GM19463 (cell line): ENCODE measurements at regions not wholly inside any gene's neighbourhood (a gene's known extent, or its start where the extent isn't known, plus 50 kb on each side); places are given as distances from the start of the nearest gene placed in this dataset.
"Not testable (repeated sequence)": the region's sequence is repeated elsewhere in the genome, so short reads cannot be mapped to it uniquely, and the experiment has no call there.

Experiments
- ATAC-seq: cut with Tn5 transposase; IDR thresholded peaks from one replicate; pipeline ENCODE4 v1.9.1; 2021; ENCODE audit warnings: mild to moderate bottlenecking, moderate library complexity; ENCODE audit not compliant: unreplicated experiment

DNA sequence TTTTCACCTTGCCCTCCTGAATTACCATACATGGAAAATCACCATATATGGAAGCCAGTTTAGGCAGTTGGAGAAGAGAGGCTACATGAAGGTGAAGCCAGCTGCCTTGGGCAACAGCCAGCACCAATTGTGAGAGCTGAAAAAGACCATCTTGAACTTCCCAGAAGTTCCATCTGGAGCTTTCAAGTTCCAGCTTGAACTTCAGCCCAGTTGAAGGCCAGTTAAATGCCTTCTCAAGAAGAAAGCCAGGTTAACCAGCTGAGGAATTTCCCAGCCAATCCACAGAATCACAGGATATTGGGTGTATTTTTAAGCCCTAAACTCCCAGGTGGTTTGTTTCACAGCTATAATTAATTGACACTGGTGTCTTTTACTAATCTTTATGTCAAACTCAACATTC lies 713.6 kb upstream of the MIR17HG start:
- no peak for ATAC-seq

DNA sequence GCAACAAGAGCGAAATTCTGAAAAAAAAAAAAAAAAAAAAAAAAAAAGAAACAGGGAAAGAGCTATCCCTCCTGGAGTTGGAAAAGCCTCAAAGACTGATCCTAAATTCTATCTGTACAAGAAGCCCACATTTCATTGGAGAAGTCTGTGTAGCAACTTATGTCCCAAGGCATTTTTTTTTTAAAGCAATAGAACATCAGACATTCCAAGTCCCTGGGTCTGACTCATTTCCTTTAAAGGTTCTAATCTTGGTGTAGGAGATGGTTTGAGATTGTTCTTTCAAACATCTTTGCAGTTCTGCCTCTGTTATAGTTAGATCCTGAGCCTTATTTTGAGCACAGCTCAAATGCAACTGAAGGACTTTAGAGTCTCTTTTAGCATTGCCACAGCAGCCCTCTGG lies 706.5 kb upstream of the MIR17HG start:
- no peak for ATAC-seq

DNA sequence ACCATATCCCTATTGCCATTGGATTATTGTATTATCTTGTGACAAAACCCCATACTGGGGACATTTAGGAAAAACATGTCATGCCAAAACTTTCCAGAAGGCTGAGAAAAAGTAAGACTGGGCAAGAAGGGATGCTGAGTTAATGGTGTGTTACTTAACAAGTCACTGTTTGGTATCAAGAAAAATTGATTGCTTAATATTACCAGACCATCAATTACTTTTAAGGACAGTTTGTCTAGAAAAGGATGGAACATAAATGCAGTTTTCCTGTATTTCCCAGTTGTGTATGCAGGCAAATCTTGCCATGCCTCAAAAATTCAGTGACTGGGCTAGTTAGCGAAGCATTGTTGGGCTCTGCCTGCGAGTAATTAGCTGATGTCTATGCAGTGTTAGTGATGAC lies 705.6 kb upstream of the MIR17HG start:
- no peak for ATAC-seq

DNA sequence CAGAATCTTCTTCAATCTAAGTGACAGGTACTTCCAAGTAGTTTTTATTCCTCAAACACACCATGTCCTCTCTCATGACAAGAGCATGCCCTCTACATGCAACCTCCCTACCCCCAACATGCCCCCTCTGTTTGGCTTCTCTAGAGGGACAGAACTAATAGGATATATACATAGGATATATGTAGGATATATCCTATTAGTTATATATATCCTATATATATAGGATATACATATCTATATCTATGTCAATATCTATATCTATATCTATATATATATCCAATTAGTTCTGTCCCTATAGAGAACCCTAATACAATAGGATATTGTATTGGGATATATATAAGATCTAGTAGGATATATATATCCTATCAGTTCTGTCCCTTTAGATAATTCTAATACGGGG lies 701.9 kb upstream of the MIR17HG start:
- no peak for ATAC-seq

DNA sequence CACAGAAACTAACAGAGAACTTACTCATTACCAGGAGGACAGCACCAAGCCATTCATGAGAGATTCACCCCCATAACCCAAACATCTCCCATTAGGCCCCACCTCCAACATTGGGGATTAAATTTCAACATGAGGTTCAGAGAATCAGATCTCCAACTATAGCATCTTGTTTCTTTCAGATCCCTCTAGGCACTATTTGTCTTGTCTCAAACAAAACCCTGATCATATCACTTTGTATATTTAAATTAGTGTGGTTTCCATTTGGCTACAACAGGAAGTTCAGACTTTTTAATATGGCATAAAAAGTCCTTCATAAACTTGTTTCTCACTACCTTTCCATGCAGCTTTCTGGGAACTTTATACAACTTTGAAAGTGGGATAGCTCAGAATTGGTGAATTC lies 699.0 kb upstream of the MIR17HG start:
- no peak for ATAC-seq

DNA sequence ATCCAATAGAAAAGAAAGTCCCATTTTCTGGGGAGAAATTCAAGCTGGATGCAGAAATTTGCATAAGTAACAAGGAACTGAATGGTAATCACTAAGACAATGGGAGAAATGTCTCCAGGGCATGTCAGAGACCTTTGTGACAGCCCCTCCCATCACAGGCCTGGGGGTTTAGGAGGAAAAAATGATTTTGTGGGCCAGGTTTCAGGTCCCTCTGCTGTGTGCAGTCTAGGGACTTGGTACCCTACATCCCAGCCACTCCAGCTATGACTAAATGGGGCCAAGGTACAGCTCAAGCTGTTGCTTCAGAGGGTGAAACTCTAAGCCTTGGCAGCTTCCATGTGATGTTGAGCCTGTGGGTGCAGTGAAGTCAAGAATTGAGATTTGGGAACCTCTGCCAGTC lies 695.5 kb upstream of the MIR17HG start:
- no peak for ATAC-seq

DNA sequence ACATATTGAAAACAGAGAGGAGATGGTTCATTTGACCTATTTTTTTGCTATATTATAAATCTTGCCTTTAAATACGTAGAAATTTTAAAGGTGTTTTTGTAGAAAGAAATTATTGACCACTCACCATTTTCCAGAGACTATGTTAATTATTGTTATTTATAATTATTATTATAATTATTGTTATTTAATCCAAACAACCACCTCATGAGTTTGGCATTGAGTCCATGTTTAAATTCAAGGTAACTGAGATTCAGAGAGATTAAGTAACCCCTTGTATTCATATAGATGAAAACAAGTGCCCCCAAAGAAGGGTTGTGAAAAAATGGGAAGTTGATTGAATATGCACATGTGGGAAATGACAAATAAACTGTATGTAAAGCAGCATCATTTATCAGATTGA lies 692.5 kb upstream of the MIR17HG start:
- ATAC-seq = no peak

DNA sequence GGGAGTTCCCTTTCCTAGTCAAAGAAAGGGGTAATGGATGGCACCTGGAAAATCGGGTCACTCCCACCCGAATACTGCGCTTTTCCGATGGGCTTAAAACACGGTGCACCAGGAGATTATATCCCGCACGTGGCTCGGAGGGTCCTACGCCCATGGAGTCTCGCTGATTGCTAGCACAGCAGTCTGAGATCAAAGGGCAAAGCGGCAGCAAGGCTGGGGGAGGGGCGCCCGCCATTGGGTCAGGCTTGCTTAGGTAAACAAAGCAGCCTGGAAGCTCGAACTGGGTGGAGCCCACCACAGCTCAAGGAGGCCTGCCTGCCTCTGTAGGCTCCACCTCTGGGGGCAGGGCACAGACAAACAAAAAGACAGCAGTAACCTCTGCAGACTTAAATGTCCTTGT lies 683.3 kb upstream of the MIR17HG start:
- not testable (repeated sequence) for ATAC-seq

DNA sequence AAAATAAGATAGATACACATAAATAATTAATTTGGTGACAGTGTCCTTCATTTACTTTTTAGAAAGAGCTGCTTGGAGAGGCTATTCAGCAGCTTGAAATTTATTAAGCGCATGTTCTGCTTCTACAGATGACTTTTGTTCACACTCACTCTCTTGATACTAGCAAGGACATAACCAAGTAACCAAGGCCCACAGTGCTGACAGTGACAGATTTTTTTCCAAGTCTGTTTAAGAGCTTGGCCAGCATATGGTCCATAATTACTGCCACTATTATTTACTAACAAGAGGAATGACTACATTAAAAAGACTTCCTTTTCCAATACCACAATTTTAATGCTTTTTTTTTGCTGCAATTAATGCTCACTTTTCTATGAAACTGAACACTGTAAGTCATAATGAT lies 673.7 kb upstream of the MIR17HG start:
- ATAC-seq = no peak

DNA sequence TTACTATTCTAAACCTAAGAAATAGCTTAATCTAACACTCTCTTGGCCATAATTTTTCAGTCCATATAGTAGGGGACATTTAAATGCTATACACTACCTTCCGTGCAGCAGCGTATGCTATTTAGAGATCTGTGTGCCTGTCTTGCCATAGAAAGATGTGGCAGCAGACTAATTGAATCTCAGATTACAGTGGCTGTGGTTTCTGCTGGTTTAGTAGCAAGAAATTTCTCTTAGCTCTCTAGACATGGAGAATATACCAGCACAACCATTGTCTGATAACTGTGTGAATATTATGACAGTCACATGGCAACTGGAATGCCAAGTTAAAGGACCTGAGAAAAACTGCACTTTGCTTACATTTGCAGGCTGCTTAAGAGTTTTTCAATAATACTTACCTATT lies 672.4 kb upstream of the MIR17HG start:
- no peak for ATAC-seq

DNA sequence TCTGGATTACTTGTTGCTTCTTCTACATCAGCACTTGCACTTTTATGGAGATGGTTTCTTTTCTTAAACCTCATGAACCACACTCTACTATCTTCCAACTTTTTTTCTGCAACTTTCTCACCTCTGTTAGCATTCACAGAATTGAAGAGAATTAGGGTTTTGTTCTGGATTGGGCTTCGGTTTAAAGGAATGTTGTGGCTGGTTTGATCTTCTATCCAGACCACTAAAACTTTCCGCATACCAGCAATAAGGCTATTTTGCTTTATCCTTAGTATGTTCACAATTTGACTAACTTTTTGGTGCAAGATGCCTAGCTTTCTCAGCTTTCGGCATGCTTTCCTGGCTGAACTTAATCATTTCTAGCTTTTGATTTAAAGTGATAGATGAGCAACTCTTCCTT lies 666.7 kb upstream of the MIR17HG start:
- ATAC-seq = no peak

DNA sequence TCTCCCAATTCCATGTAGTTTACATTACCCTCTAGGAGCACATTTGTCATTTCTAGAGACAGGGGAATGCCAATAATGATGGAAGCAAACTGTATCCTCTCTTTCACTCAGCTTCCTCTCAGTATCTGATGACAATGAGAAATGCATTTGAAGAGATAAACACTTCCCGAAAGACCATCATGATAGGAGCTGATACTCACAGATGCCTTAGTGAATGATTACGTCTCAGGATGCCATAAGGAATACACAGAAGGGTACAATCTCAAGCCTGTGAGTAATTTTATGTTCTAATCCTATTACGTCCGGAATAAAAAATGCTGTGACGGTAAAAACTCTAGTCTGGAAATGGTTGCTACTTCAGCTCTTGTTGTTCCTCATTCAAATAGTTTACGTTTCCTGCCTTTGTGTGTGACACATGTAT lies 663.8 kb upstream of the MIR17HG start:
- ATAC-seq = no peak

DNA sequence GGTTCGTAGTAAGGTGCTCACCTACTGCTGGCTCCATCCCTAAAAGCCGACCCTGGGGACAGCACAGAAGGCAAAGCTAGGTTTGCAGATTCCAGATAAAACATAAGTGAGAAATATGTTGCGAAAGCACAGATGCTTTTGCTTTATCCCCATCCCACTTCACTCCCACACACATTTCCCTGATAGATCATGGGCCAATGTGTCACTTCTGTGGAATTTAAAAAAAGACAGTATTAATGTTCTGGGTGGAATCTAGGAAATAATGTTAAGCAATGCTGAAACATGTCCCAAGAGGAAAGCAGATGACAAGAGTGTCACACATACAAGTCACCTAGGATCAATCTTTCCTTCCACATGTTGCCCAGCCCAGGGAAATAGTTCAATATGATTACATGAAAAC lies 661.0 kb upstream of the MIR17HG start:
- ATAC-seq = no peak

DNA sequence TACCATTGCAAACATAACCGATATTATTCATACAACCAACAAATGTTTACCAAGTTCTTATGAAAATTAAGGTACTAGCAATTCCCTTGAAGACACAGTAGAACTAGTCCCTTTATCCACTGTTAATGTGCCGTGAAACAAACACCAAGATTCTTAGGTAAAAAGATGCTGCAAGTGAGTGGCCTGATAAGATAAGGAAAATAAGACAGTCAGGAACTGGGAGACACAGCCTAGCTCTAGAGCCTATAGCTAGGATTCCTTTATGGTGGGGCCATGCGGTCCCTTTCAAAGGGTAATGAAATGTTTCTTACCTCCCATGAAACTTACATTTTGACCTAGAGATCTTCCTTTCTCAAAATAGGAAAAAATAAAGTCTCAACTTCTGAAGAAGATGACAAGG lies 658.4 kb upstream of the MIR17HG start:
- ATAC-seq = no peak

DNA sequence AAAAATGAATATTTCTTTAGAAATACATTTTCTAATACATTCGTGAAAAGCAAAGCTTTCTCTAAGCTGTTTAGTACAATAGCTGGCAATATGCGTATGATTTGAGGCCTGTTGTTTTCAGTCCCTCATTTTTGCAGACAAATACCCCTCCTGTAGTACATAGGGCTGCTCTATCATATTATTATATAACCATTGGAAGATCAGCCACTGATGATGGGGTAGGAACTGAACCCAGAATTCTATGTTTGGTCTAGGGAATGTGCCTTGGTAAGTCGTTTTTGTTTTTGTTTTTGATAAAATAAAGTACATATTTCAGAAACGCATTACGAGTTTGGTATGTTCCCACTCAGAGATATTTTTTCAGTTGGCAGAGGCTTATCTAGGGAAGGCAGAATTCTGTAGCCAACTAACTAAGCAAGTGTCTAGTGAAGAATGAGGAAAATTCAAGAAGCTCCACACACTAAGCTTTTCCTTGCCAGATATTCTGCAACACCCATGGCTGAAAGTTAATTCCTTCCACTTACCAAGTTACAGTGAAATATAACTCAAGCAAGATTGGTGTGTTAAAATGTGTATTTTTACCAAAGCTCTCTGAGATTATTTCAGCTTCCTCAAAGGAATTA lies 656.9 kb upstream of the MIR17HG start:
- no peak for ATAC-seq

DNA sequence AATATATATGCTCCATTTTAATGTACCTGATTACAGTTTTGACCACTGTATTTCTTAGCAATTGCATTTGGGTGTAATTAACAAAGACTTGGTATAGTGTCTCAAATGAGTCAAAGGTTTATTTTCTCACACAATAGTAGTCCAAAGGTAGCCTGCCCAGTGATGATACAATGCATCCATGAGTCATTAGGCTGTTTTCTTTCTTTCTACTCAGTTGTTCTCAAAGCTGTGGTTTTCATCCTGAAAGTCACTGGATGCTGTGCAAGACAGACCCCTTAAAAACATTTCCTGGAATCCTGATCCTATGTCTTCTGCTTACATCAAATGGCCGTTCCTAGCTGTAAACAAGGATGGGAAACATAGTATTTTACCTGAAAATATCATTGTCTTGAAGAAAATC lies 651.2 kb upstream of the MIR17HG start:
- ATAC-seq = no peak

DNA sequence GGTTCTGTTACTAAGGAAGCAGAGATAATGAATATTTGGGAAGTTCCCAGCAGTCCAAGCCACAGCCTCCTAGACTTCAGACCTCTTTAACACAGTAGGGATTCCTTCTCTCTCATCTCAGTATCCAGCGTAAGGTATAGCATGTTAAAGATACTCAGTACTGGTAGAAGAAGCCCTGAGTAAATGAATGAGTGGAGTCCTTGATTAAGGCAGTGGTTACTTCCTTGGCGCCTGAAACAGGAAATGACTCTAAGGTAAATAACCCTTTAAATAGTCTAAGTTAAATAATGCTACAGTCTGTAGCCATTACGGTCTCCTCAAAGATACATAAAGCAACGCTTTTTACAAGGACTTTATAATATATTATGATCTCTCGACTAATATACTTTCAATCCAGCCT lies 650.8 kb upstream of the MIR17HG start:
- no peak for ATAC-seq

DNA sequence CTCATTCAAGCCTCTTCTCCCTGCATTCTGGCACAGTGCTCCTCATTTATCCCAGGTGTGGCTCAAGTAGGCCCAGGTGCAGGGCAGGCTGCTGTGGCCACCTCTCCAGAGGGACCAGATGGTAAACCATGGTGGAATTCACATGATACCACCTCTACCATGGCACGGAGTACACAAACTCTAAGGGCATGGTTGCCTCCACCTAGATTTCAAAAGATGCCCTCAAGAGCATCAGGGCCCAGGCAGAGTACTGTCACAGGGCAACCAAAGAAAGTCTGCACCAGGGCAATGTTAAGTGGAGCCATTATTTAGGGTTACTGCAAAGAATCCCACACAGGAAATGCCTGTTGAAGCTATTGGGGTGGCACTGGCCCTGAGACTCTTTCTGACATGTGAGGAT lies 647.1 kb upstream of the MIR17HG start:
- no peak for ATAC-seq

DNA sequence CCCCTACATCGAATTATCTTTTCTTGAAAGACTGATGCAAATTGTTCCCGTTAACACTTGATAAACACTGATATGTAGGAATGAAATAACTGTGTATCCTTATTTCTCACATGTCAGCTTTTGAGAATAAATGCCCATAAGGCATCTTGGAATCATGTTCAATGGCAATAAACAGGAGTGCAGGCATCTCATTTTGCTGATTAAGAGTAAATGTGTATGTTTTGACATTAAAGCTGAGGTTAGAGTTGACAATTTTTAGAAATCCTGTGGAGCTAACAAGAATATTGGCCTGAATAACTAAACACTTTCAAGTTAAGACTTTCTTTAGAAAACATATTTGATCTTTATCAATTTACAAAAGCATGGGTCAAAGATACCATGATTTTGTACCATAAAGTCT lies 646.2 kb upstream of the MIR17HG start:
- no peak for ATAC-seq

DNA sequence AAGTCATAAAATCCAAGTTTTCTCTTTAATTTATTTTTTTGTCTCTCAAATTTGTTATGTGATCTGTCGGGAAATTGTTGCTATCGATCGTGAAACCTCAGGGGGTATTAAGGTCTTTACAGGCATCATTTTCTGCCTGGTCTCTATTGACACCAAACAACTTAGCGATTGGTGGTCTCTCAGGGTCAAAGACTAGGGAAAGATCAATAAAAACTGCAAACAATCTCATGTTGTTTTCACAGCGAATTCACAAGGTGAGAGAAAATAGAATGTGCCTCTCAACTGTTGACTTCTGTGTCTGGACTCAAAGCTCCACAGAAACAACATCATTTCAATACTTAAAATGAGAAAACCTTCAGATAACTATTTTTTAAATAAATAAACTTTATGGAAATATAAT lies 645.4 kb upstream of the MIR17HG start:
- no peak for ATAC-seq

DNA sequence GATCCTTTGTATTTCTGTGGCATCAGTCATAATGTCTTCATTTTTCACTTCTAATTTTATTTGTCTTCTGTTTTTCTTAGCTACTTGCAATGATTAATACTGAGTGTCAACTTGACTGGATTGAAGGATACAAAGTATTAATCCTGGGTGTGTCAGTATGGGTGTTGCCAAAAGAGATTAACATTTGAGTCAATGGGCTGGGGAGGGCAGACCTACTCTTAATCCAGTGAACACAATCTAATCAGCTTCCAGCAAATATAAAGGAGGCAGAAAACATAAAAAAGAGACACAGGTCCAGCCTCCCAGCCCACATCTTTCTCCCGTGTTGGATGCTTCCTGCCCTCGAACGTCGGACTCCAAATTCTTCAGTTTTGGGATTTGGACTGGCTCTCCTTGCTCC lies 640.9 kb upstream of the MIR17HG start:
- no peak for ATAC-seq

DNA sequence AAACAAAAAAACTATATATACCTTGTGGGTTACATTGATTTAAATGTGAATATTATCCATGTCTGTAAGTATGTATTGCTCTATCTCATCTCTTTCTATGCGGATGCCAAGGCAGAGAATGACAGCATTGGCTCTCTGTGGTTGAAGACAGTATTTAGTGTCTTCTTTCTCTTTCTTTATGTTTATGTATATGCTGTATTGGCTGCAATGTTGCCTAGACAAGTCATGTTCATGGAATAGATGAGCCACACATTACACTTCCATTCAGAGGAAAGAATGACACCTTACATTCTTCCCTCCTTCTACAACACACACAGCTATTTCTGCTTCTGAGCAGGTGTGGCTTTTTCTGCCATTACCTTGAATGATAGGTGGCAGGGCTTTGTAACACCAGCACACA lies 639.4 kb upstream of the MIR17HG start:
- no peak for ATAC-seq

DNA sequence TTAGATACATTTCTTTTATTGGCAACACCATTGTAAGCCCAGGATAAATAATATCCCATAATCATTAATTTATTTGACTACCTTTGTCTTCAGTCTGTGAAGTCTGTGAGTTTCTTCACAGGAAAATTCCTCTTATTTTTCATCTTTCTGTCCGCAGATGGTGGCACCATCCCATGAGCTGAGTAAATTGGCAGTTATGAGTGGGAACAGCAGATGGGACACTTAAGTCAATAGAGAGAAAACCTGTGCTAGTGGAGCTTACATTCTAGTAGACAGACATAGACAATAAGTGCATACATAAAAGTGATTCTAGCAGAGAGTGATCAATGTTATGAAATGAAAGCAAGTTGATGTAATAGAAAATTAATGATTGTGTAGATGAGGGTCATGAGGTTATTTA lies 638.2 kb upstream of the MIR17HG start:
- no peak for ATAC-seq
